GM12891 (cell line): ENCODE measurements at regions not wholly inside any gene's neighbourhood (a gene's known extent, or its start where the extent isn't known, plus 50 kb on each side); places are given as distances from the start of the nearest gene placed in this dataset.

Experiments used
- POLR2A ChIP-seq: IDR thresholded peaks from 2 replicates; pipeline ENCODE4 v1.6.1; 2011; ENCODE audit warnings: low read depth, low read length, control low read depth
- POLR2AphosphoS5 ChIP-seq: IDR thresholded peaks from 2 replicates; pipeline ENCODE4 v1.6.1; 2011; ENCODE audit warnings: low read depth, low read length, control low read depth

GRCh38 chr9:115883467-115884329 lies 269.9 kb upstream of the PAPPA start:
- TF ChIP-seq POLR2AphosphoS5 (no peak), POLR2A (no peak)
